Nephron (organoid): ENCODE measurements at regions not wholly inside any gene's neighbourhood (a gene's known extent, or its start where the extent isn't known, plus 50 kb on each side); places are given as distances from the start of the nearest gene placed in this dataset.

Experiments used
- H3K27ac Mint-ChIP-seq, 3 experiments: 2 replicates each; pipeline ENCODE4 v1.8.0; 2020; ENCODE audit warnings: mixed read lengths in 3 of 3, mild to moderate bottlenecking in 2 of 3, moderate library complexity in 1 of 3
- H3K27me3 Mint-ChIP-seq: 2 replicates; pipeline ENCODE4 v1.8.0; 2021; ENCODE audit warnings: low read depth, mild to moderate bottlenecking, moderate library complexity, mixed read lengths
- H3K36me3 Mint-ChIP-seq: 2 replicates; pipeline ENCODE4 v1.8.0; 2020; ENCODE audit warnings: low read depth, mixed read lengths
- H3K4me1 Mint-ChIP-seq: 2 replicates; pipeline ENCODE4 v1.8.0; 2020; ENCODE audit warnings: mixed read lengths
- H3K4me3 Mint-ChIP-seq, 3 experiments: 2 replicates each; pipeline ENCODE4 v1.8.0; 2020; ENCODE audit warnings: mild to moderate bottlenecking in 3 of 3, mixed read lengths in 3 of 3, moderate library complexity in 2 of 3
- H3K9me3 Mint-ChIP-seq: 2 replicates; pipeline ENCODE4 v1.8.0; 2020; ENCODE audit warnings: mixed read lengths
- CTCF ChIP-seq, 3 experiments: fragments of 200-600 bp; sonication (generic); IDR thresholded peaks; one replicate each; pipeline ENCODE4 v1.5.0; 2021; ENCODE audit warnings: antibody characterized with exemption in 3 of 3; ENCODE audit not compliant: unreplicated experiment in 3 of 3

- H3K4me1 Mint-ChIP-seq: no peaks in the 10 kb centered on the region
- peaks cover 2% of the 10 kb centered on the region for H3K9me3 Mint-ChIP-seq
- H3K27me3 Mint-ChIP-seq: no peaks in the 10 kb centered on the region
- no peak for TF ChIP-seq CTCF (IDR thresholded peaks at IDR 0.05; ENCODE audit: unreplicated experiment in 3 of 3)
- no peak overlapping the region for H3K27ac Mint-ChIP-seq
- no peak overlapping the region for H3K4me3 Mint-ChIP-seq
- peaks cover 2% of the 10 kb centered on the region for H3K36me3 Mint-ChIP-seq
Observed at GRCh38 chr13:58963321-58963720, 1200.4 kb downstream of the DIAPH3 start.

GRCh38 chr13:58964048-58964447, 1199.7 kb downstream of the DIAPH3 start:
- Mint-ChIP-seq H3K27ac (no peak overlapping the region), H3K36me3 (peaks cover 5% of the 10 kb centered on the region), H3K4me3 (no peak overlapping the region), H3K27me3 (no peaks in the 10 kb centered on the region), H3K4me1 (no peaks in the 10 kb centered on the region), H3K9me3 (peaks cover 5% of the 10 kb centered on the region)
- TF ChIP-seq CTCF (IDR thresholded peaks at IDR 0.05; ENCODE audit: unreplicated experiment in 3 of 3): no peak

GRCh38 chr13:58977085-58977484, 1186.6 kb downstream of the DIAPH3 start:
- Mint-ChIP-seq H3K27me3 (no peaks in the 10 kb centered on the region), H3K36me3 (no peaks in the 10 kb centered on the region), H3K4me1 (no peaks in the 10 kb centered on the region), H3K9me3 (no peaks in the 10 kb centered on the region), H3K4me3 (no peak overlapping the region), H3K27ac (no peak overlapping the region)
- no peak for TF ChIP-seq CTCF (IDR thresholded peaks at IDR 0.05; ENCODE audit: unreplicated experiment in 3 of 3)

GRCh38 chr13:58978331-58978730, 1185.4 kb downstream of the DIAPH3 start:
- H3K27ac Mint-ChIP-seq: no peak overlapping the region
- TF ChIP-seq CTCF (IDR thresholded peaks at IDR 0.05; ENCODE audit: unreplicated experiment in 3 of 3): no peak
- no peaks in the 10 kb centered on the region for H3K27me3 Mint-ChIP-seq
- H3K4me3 Mint-ChIP-seq: no peak overlapping the region
- H3K9me3 Mint-ChIP-seq: peaks cover 10% of the 10 kb centered on the region
- H3K36me3 Mint-ChIP-seq: peaks cover 3% of the 10 kb centered on the region
- H3K4me1 Mint-ChIP-seq: no peaks in the 10 kb centered on the region

- Mint-ChIP-seq H3K27ac (no peak overlapping the region), H3K4me1 (no peaks in the 10 kb centered on the region), H3K4me3 (no peak overlapping the region), H3K9me3 (peaks cover 24% of the 10 kb centered on the region), H3K27me3 (no peaks in the 10 kb centered on the region), H3K36me3 (peaks cover 13% of the 10 kb centered on the region)
- no peak for TF ChIP-seq CTCF (IDR thresholded peaks at IDR 0.05; ENCODE audit: unreplicated experiment in 3 of 3)
Observed at GRCh38 chr13:58979851-58980250, 1183.9 kb downstream of the DIAPH3 start.

GRCh38 chr13:58985845-58986244, 1177.9 kb downstream of the DIAPH3 start:
- H3K27ac Mint-ChIP-seq: no peak overlapping the region
- no peaks in the 10 kb centered on the region for H3K27me3 Mint-ChIP-seq
- no peaks in the 10 kb centered on the region for H3K4me1 Mint-ChIP-seq
- peaks cover 14% of the 10 kb centered on the region for H3K36me3 Mint-ChIP-seq
- peaks cover 25% of the 10 kb centered on the region for H3K9me3 Mint-ChIP-seq
- H3K4me3 Mint-ChIP-seq: no peak overlapping the region
- no peak for TF ChIP-seq CTCF (IDR thresholded peaks at IDR 0.05; ENCODE audit: unreplicated experiment in 3 of 3)
